HCT116 (cell line): ENCODE measurements at regions not wholly inside any gene's neighbourhood (a gene's known extent, or its start where the extent isn't known, plus 50 kb on each side); places are given as distances from the start of the nearest gene placed in this dataset.

Experiments
- ATAC-seq: fragments of 200-7000 bp; cut with Tn5 transposase; 2 replicates; pipeline ENCODE4 v1.9.1; 2020; ENCODE audit warnings: mild to moderate bottlenecking, moderate library complexity
- BruUV-seq: library from RNA; stranded (reverse); fragments of 400-500 nt; replicated peaks from 2 replicates; lab custom pipeline; 2021; lab: Mats Ljungman, UMichigan
- CTCF ChIA-PET: fragments of 300-600 bp; sonication (Branson Sonifier 250); formaldehyde crosslinking; loops from one replicate; lab custom pipeline; 2021; ENCODE audit warnings: antibody characterized with exemption; lab: Charles Lee
- POLR2A ChIA-PET: fragments of 300-600, 350-600 bp; sonication (Branson Sonifier 250); formaldehyde crosslinking; loops from one replicate; lab custom pipeline; 2021; ENCODE audit warnings: antibody characterized with exemption; lab: Charles Lee
- RAD21 ChIA-PET, 2 experiments: fragments of 300-600 bp; sonication (Branson Sonifier 250); formaldehyde crosslinking; loops; one replicate each; lab custom pipeline; 2023; ENCODE audit warnings: low total read pairs in 2 of 2; ENCODE audit not compliant: uncharacterized antibody in 2 of 2, unreplicated experiment in 2 of 2, low non-redundant PET in 1 of 2; lab: Charles Lee
- DNase-seq: peaks from one replicate; pipeline ENCODE4 v3.0.0-alpha.2; 2010; ENCODE audit warnings: low read depth, low spot score
- H2AFZ ChIP-seq: fragments of 200-600 bp; shearing (Covaris generic), sonication (generic); 2 replicates; pipeline ENCODE4 v1.6.1; 2017; ENCODE audit warnings: low read depth, mixed run types, mixed read lengths, antibody characterized with exemption, low read length; ENCODE audit not compliant: poor library complexity, severe bottlenecking
- H3K27ac ChIP-seq: 2 replicates; pipeline ENCODE4 v1.5.1; 2012; ENCODE audit warnings: low read depth, low read length
- H3K27me3 ChIP-seq: fragments of 200-600 bp; sonication (generic); 2 replicates; pipeline ENCODE4 v1.6.1; 2016; ENCODE audit warnings: mixed run types, low read length, mixed read lengths; ENCODE audit not compliant: insufficient read depth
- H3K36me3 ChIP-seq, 2 experiments: fragments of 200-500 bp in 1 of 2; fragments of 200-600 bp in 1 of 2; sonication (Bioruptor generic) in 1 of 2; sonication (generic) in 1 of 2; 2 replicates each; pipeline versions ENCODE4 v1.5.1 to v1.6.1; 2014 to 2016; ENCODE audit warnings: low read length in 2 of 2, inconsistent platforms in 1 of 2, mixed read lengths in 1 of 2, mixed run types in 1 of 2; ENCODE audit not compliant: insufficient read depth in 2 of 2, control insufficient read depth in 1 of 2
- H3K4me1 ChIP-seq, 2 experiments: fragments of 200-600 bp in 1 of 2; sonication (generic) in 1 of 2; 2 replicates each; pipeline versions ENCODE4 v1.5.1 to v1.6.1; 2012 to 2017; ENCODE audit warnings: low read length in 2 of 2, inconsistent platforms in 1 of 2, mild to moderate bottlenecking in 1 of 2, mixed read lengths in 1 of 2, mixed run types in 1 of 2, moderate library complexity in 1 of 2; ENCODE audit not compliant: insufficient read depth in 2 of 2, control insufficient read depth in 1 of 2
- H3K4me2 ChIP-seq: fragments of 200-600 bp; sonication (generic); 2 replicates; pipeline ENCODE4 v1.6.1; 2017; ENCODE audit warnings: mixed run types, low read length, mixed read lengths
- H3K4me3 ChIP-seq, 2 experiments: fragments of 200-600 bp in 1 of 2; sonication (generic) in 1 of 2; replicated peaks in 1 of 2; 2 replicates each; pipeline ENCODE4 v1.5.1; 2011 to 2016; ENCODE audit warnings: low read length in 2 of 2, control low read depth in 1 of 2, low read depth in 1 of 2, mild to moderate bottlenecking in 1 of 2, mixed read lengths in 1 of 2, mixed run types in 1 of 2
- H3K79me2 ChIP-seq: fragments of 200-600 bp; sonication (generic); 2 replicates; pipeline ENCODE4 v1.6.1; 2017; ENCODE audit warnings: mild to moderate bottlenecking, mixed run types, low read length, moderate library complexity, mixed read lengths; ENCODE audit not compliant: insufficient read depth
- H3K9ac ChIP-seq: fragments of 200-600 bp; sonication (generic); 2 replicates; pipeline ENCODE4 v1.6.1; 2016; ENCODE audit warnings: low read length, mixed read lengths
- H3K9me2 ChIP-seq: fragments of 200-600 bp; sonication (generic), shearing (Covaris generic); 2 replicates; pipeline ENCODE4 v1.6.1; 2017; ENCODE audit warnings: mixed run types, mild to moderate bottlenecking, moderate library complexity; ENCODE audit not compliant: insufficient read depth
- H3K9me3 ChIP-seq, 2 experiments: fragments of 200-500 bp in 1 of 2; fragments of 200-600 bp in 1 of 2; sonication (Bioruptor generic) in 1 of 2; sonication (generic) in 1 of 2; 2 replicates each; pipeline ENCODE4 v1.6.1; 2014 to 2017; ENCODE audit warnings: low read length in 2 of 2, mixed read lengths in 2 of 2, inconsistent platforms in 1 of 2, low read depth in 1 of 2, mild to moderate bottlenecking in 1 of 2, mixed run types in 1 of 2, moderate library complexity in 1 of 2; ENCODE audit not compliant: control insufficient read depth in 1 of 2, insufficient read depth in 1 of 2
- H4K20me1 ChIP-seq: fragments of 200-600 bp; sonication (generic), shearing (Covaris generic); 2 replicates; pipeline ENCODE4 v1.6.1; 2017; ENCODE audit warnings: mixed run types, mild to moderate bottlenecking, moderate library complexity; ENCODE audit not compliant: insufficient read depth
- EGR1 ChIP-seq: IDR thresholded peaks from 2 replicates; pipeline ENCODE4 v1.6.1; 2012; ENCODE audit warnings: low read depth
- JUND ChIP-seq: IDR thresholded peaks from 2 replicates; pipeline ENCODE4 v1.6.1; 2012
- POLR2A ChIP-seq: IDR thresholded peaks from 2 replicates; pipeline ENCODE4 v1.7.0; 2011; ENCODE audit warnings: borderline replicate concordance; ENCODE audit not compliant: insufficient read depth, insufficient read length; ENCODE audit errors: extremely low read depth
- POLR2AphosphoS5 ChIP-seq: IDR thresholded peaks from 2 replicates; pipeline ENCODE4 v1.6.1; 2011; ENCODE audit warnings: mild to moderate bottlenecking, low read depth, low read length, moderate library complexity
- RAD21 ChIP-seq: IDR thresholded peaks from 2 replicates; pipeline ENCODE4 v1.6.1; 2012; ENCODE audit warnings: low read depth, mild to moderate bottlenecking
- REST ChIP-seq: IDR thresholded peaks from 2 replicates; pipeline ENCODE4 v1.6.1; 2012; ENCODE audit warnings: low read depth
- SP1 ChIP-seq: IDR thresholded peaks from 2 replicates; pipeline ENCODE4 v1.6.1; 2012; ENCODE audit warnings: low read depth
- TCF7L2 ChIP-seq: IDR thresholded peaks from 2 replicates; pipeline ENCODE4 v1.7.0; 2011; ENCODE audit warnings: borderline replicate concordance, inconsistent platforms; ENCODE audit not compliant: insufficient read depth, insufficient read length; ENCODE audit errors: extremely low read depth
- YY1 ChIP-seq: IDR thresholded peaks from 2 replicates; pipeline ENCODE4 v1.6.1; 2011; ENCODE audit warnings: low read length, low read depth, moderate library complexity, mild to moderate bottlenecking; ENCODE audit not compliant: insufficient replicate concordance; ENCODE audit errors: extremely low read depth
- ZFX ChIP-seq: fragments of 450-650 bp; IDR thresholded peaks from 2 replicates; pipeline ENCODE4 v1.6.1; 2017
- ZNF274 ChIP-seq: fragments of 200-500 bp; sonication (Bioruptor generic); IDR thresholded peaks from 2 replicates; pipeline ENCODE4 v1.6.1; 2014; ENCODE audit warnings: mild to moderate bottlenecking, low read depth, low read length, inconsistent platforms
- intact Hi-C: fragments of 100-400 bp; cut with micrococcal nuclease; formaldehyde crosslinking; loops from 2 replicates; pipeline ENCODE4 v1.10.0; 2022

GRCh38 chr9:20284601-20285289 is 337.6 kb downstream of the MLLT3 start:
- TF ChIP-seq POLR2A (no peak), RAD21 (no peak), YY1 (no peak), ZNF274 (no peak), ZFX (no peak), SP1 (no peak), REST (no peak), JUND (no peak), TCF7L2 (no peak), POLR2AphosphoS5 (no peak), EGR1 (no peak)
- Histone ChIP-seq H3K36me3 (no peaks in the 10 kb centered on the region), H3K9ac (no peak overlapping the region), H3K27me3 (no peaks in the 10 kb centered on the region), H3K4me1 (no peaks in the 10 kb centered on the region), H3K4me3 (no peak overlapping the region), H3K4me2 (no peak overlapping the region), H3K79me2 (no peaks in the 10 kb centered on the region), H2AFZ (no peak overlapping the region), H3K27ac (no peak overlapping the region), H3K9me3 (no peaks in the 10 kb centered on the region), H3K9me2 (no peaks in the 10 kb centered on the region), H4K20me1 (no peaks in the 10 kb centered on the region)
- ATAC-seq (no peak), DNase-seq (no peak)
- RAD21 ChIA-PET, result no interaction called here
- CTCF ChIA-PET, result no interaction called here
- intact Hi-C loops, result no loop called here
- POLR2A ChIA-PET, result no interaction called here
- BruUV-seq, result no TSS peak
